Islet precursor cell (in vitro differentiated cells): ENCODE measurements at regions not wholly inside any gene's neighbourhood (a gene's known extent, or its start where the extent isn't known, plus 50 kb on each side); places are given as distances from the start of the nearest gene placed in this dataset.

Experiments
- DNase-seq: peaks from one replicate; pipeline ENCODE4 v3.0.0-alpha.2; 2018

- no peak for DNase-seq
These were observed 85.2 kb upstream of the VAV3 start for GRCh38 chr1:108050158-108050557.

- peak; percentile 74 for DNase-seq
These were observed 84.3 kb upstream of the VAV3 start for GRCh38 chr1:108049178-108049819.

GRCh38 chr1:108048301-108049177 is 83.6 kb upstream of the VAV3 start:
- no peak for DNase-seq

GRCh38 chr1:108047085-108047484 is 82.1 kb upstream of the VAV3 start:
- no peak for DNase-seq

GRCh38 chr1:108046026-108046425 is 81.0 kb upstream of the VAV3 start:
- peak; percentile 82 for DNase-seq

- peak; percentile 54 for DNase-seq
These were observed 80.5 kb upstream of the VAV3 start for GRCh38 chr1:108045460-108045859.

GRCh38 chr1:108044318-108044717 is 79.3 kb upstream of the VAV3 start:
- no peak for DNase-seq

GRCh38 chr1:108043707-108044106 is 78.7 kb upstream of the VAV3 start:
- DNase-seq, result no peak

GRCh38 chr1:108042610-108043009 is 77.6 kb upstream of the VAV3 start:
- DNase-seq, result no peak

GRCh38 chr1:108041360-108042142 is 76.6 kb upstream of the VAV3 start:
- DNase-seq, result peak; percentile 57

GRCh38 chr1:108038653-108039236 is 73.8 kb upstream of the VAV3 start:
- no peak for DNase-seq

- no peak for DNase-seq
These were observed 72.0 kb upstream of the VAV3 start for GRCh38 chr1:108036796-108037562.

GRCh38 chr1:108034396-108034795 is 69.4 kb upstream of the VAV3 start:
- DNase-seq, result no peak

- no peak for DNase-seq
These were observed 68.6 kb upstream of the VAV3 start for GRCh38 chr1:108033550-108033951.

- no peak for DNase-seq
These were observed 63.9 kb upstream of the VAV3 start for GRCh38 chr1:108028841-108029388.

- DNase-seq, result no peak
These were observed 62.4 kb upstream of the VAV3 start for GRCh38 chr1:108027389-108027788.

- no peak for DNase-seq
These were observed 52.7 kb upstream of the VAV3 start for GRCh38 chr1:108017698-108018097.

GRCh38 chr1:108016451-108016920 is 51.5 kb upstream of the VAV3 start:
- peak; percentile 89 for DNase-seq
